ENCODE measurements at regions not wholly inside any gene's neighbourhood (a gene's known extent, or its start where the extent isn't known, plus 50 kb on each side); places are given as distances from the start of the nearest gene placed in this dataset.

DNA sequence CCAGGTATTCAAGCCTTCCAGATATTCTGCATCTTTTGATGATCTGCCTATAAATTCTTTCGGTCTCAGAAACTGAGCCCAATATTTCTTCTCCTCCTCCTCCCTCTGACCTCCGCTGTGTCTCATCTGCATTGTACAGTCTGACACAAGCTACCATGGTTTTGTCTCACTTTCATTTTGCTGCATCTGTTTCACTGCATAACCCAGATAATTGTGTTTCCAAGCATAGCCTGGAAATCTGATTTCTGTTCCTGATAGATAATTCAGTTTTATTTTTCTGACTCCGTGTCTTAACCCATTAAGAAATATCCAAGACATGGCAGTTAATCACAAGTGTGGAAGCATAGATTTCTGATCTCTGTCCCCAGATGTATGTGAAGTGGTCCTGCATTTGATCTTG lies 374.2 kb upstream of the SEMA3A start:
- TF ChIP-seq, protein P1, sequence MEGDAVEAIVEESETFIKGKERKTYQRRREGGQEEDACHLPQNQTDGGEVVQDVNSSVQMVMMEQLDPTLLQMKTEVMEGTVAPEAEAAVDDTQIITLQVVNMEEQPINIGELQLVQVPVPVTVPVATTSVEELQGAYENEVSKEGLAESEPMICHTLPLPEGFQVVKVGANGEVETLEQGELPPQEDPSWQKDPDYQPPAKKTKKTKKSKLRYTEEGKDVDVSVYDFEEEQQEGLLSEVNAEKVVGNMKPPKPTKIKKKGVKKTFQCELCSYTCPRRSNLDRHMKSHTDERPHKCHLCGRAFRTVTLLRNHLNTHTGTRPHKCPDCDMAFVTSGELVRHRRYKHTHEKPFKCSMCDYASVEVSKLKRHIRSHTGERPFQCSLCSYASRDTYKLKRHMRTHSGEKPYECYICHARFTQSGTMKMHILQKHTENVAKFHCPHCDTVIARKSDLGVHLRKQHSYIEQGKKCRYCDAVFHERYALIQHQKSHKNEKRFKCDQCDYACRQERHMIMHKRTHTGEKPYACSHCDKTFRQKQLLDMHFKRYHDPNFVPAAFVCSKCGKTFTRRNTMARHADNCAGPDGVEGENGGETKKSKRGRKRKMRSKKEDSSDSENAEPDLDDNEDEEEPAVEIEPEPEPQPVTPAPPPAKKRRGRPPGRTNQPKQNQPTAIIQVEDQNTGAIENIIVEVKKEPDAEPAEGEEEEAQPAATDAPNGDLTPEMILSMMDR (conservative IDR thresholded peaks at IDR 0.05; ENCODE audit: low read length): no peak
- no peak overlapping the region for H3K4me3 ChIP-seq (ENCODE audit: low read length)
- DNase-seq (ENCODE audit: low read depth): peak; percentile 26

DNA sequence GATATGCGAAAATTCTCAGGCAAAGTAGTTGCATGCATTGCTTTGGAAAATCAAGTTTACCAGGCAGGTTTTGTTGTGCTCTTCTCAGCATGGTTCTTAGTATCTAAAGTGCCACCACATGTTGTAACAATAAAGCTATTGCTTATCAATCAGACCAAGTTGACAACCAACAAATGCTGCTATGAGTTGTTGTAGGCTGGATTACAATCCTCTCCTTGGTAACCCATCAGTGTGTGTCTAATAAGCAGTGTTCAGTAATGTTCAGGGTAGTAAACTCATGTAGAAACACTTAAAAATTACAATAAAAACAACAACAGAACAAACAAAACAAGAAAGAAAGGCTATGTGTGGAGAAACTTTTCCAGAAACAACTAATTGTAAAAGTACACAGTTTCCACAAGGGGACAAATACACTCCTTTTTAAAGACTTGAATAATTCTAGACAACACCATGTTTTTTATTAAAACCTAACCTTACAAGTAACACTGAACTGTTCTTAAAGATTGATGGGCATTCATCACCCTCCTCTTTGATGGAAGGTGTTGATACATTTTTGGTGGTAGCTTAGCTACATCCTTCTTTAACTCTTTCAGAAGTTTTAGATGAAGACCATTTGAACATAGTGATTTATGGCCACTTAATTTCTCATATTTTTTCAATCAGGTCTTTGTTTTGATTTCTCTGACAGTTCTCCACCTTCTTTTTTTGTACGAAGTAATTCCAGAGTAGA lies 370.9 kb upstream of the SEMA3A start:
- H3K4me3 ChIP-seq (ENCODE audit: low read length): no peak overlapping the region
- TF ChIP-seq, protein P1 (conservative IDR thresholded peaks at IDR 0.05; ENCODE audit: low read length): no peak
- no peak for DNase-seq (ENCODE audit: low read depth)

DNA sequence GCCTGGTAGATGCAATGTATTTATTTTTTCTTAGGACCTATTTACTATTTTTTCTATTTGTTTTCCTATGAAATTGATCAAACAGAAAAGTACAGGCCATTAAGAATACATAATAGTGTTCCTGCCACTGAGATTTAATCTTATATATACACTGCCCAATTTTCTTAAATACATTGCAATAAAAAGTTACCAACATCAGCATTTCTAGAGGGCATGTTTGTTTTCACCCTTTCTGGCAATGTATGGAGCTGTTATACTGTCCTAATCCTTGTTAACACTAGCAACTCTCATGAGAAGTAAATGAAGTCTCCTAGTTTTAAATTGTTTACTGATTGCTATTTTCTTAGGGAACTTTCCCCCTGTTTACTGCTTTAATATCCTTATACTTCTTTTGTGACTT lies 359.1 kb upstream of the SEMA3A start:
- no peak for DNase-seq (ENCODE audit: low read depth)
- H3K4me3 ChIP-seq (ENCODE audit: low read length): no peak overlapping the region
- TF ChIP-seq, protein P1 (conservative IDR thresholded peaks at IDR 0.05; ENCODE audit: low read length): no peak

DNA sequence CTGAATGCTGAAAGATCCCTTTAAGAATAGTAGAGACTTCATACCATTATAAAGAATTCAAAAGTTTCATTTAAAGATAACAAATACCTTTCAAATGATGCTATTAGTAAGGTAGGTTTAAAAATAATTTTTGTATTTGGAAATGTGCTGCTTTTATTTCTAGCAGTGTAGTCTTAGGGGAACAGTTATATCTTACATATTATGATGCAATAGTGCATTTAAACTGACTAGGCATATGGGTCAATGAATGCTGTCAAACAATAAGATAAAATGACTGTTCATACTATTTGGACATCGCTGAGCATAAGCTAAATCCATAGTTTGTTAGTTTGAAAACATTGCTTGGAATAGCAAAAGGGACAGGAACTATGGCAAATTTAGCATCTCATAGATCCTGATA lies 354.8 kb upstream of the SEMA3A start:
- DNase-seq (ENCODE audit: low read depth): no peak
- TF ChIP-seq, protein P1 (conservative IDR thresholded peaks at IDR 0.05; ENCODE audit: low read length): no peak
- no peak overlapping the region for H3K4me3 ChIP-seq (ENCODE audit: low read length)

DNA sequence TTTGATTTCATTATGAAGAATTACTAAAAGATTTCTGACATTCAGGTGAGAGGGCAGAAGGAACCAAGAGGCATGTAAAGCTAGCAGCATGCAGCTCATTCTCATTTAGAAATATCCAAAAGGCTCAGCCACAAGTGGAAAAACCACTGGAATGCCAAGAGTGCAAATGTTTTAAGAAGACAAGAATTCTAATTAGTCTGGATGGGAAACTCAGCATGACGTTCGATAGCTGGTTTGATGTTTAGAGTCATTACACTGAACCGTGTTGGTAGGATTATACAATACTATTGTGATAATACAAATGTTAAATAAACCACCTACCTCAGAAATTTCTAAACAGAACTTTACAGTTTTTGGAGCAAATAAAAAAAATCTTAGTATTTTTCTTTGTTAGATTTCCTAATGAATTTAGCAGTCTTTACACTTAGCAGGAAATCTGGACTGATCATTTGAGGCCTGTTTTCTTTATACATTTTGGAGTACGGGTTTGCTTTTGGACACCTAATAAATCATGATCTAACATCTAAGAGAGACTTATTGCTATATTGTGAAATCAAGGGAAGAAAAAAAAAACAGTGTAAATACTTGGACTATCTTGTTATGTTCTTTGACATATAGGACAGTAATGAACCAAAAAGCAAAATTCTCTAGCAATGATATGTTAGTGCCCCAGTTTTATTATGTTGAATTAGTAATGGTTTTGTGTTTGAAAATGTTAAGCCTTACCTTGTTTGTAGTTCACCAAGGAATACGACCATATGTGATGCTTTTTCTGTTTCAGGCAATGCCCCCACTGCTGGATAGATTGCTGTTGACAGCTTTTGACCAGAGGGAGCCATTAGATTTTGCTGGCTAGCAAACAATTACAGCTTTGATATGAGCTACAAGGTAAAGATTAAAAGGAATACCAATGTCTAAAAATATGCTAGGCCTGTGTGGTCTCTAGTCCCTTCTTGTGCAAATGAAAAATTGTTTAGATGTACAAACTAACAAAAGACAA lies 354.1 kb upstream of the SEMA3A start:
- TF ChIP-seq, protein P1 (conservative IDR thresholded peaks at IDR 0.05; ENCODE audit: low read length): no peak
- peak; percentile 93 for DNase-seq (ENCODE audit: low read depth)
- H3K4me3 ChIP-seq (ENCODE audit: low read length): no peak overlapping the region

DNA sequence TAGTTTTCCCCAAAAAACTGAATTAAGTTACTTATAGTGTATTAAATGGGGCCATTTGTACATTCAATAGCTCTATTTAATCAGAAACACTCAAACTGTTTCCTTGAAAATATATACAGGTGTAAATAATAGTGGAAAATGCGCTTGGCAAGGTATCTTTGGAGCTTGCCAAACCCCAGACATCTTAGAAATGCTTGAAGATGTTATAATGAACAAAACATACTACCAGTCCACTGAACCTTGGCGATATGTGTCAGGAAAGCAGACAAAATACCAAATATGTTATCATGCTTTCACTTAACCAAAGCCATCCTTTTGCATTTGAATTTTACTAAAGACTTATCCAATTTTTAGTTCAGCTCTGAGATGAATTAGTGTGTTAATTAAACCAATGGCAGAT lies 352.7 kb upstream of the SEMA3A start:
- H3K4me3 ChIP-seq (ENCODE audit: low read length): no peak overlapping the region
- TF ChIP-seq, protein P1 (conservative IDR thresholded peaks at IDR 0.05; ENCODE audit: low read length): no peak
- DNase-seq (ENCODE audit: low read depth): no peak

Measured in AG10803 (cell line).